SK-N-SH (cell line): ENCODE measurements at regions not wholly inside any gene's neighbourhood (a gene's known extent, or its start where the extent isn't known, plus 50 kb on each side); places are given as distances from the start of the nearest gene placed in this dataset.

ENCODE experiments used
- CTCF ChIA-PET: fragments of 300-600, 350-600 bp; formaldehyde crosslinking; extraction: SDS; loops from one replicate; lab custom pipeline; 2021; lab: Yijun Ruan, JAX
- POLR2A ChIA-PET: fragments of 350-600 bp; sonication (Branson Sonifier 250); formaldehyde crosslinking; extraction: SDS; loops from one replicate; lab custom pipeline; 2020; ENCODE audit warnings: antibody characterized with exemption, inconsistent platforms; lab: Yijun Ruan, JAX
- DNase-seq: peaks from one replicate; pipeline ENCODE4 v3.0.0; 2012
- H2AFZ ChIP-seq: fragments of 200-600 bp; sonication (generic); 2 replicates; pipeline ENCODE4 v1.8.1; 2016; ENCODE audit warnings: antibody characterized with exemption, mild to moderate bottlenecking, low read depth
- H3F3A ChIP-seq: fragments of 200-600 bp; sonication (generic); replicated peaks from 2 replicates; pipeline ENCODE3; 2016; ENCODE audit warnings: antibody characterized with exemption, mild to moderate bottlenecking; ENCODE audit not compliant: insufficient read depth
- H3K27ac ChIP-seq, 2 experiments: fragments of 200-500 bp in 1 of 2; fragments of 200-600 bp in 1 of 2; sonication (Bioruptor generic) in 1 of 2; sonication (generic), shearing (Covaris generic) in 1 of 2; 2 replicates each; pipeline versions ENCODE4 v1.5.1 to v1.6.1; 2014 to 2016; ENCODE audit warnings: low read depth in 2 of 2, inconsistent platforms in 1 of 2, low read length in 1 of 2, mild to moderate bottlenecking in 1 of 2, mixed read lengths in 1 of 2
- H3K27me3 ChIP-seq: fragments of 200-600 bp; sonication (generic), shearing (Covaris generic); 2 replicates; pipeline ENCODE4 v1.6.1; 2016; ENCODE audit warnings: mixed run types; ENCODE audit not compliant: insufficient read depth
- H3K36me3 ChIP-seq, 2 experiments: fragments of 200-500 bp in 1 of 2; fragments of 200-600 bp in 1 of 2; sonication (Bioruptor generic) in 1 of 2; sonication (generic) in 1 of 2; replicated peaks in 1 of 2; 2 replicates each; pipeline versions ENCODE3 to v1.5.1; 2014 to 2016; ENCODE audit warnings: low read length in 1 of 2, mild to moderate bottlenecking in 1 of 2; ENCODE audit not compliant: insufficient read depth in 2 of 2, control insufficient read depth in 1 of 2
- H3K4me1 ChIP-seq, 2 experiments: fragments of 200-500 bp in 1 of 2; fragments of 200-600 bp in 1 of 2; sonication (Bioruptor generic) in 1 of 2; sonication (generic), shearing (Covaris generic) in 1 of 2; 2 replicates each; pipeline versions ENCODE4 v1.5.1 to v1.6.1; 2014 to 2016; ENCODE audit warnings: low read depth in 1 of 2, low read length in 1 of 2, mixed run types in 1 of 2; ENCODE audit not compliant: insufficient read depth in 2 of 2, control insufficient read depth in 1 of 2
- H3K4me2 ChIP-seq: fragments of 200-600 bp; sonication (generic), shearing (Covaris generic); 2 replicates; pipeline ENCODE4 v1.6.1; 2017; ENCODE audit warnings: mixed run types
- H3K4me3 ChIP-seq, 2 experiments: fragments of 200-500 bp in 1 of 2; fragments of 200-600 bp in 1 of 2; sonication (Bioruptor generic) in 1 of 2; sonication (generic), shearing (Covaris generic) in 1 of 2; 2 replicates each; pipeline versions ENCODE4 v1.5.1 to v1.8.1; 2014 to 2016; ENCODE audit warnings: low read depth in 2 of 2, inconsistent platforms in 1 of 2, low read length in 1 of 2, mild to moderate bottlenecking in 1 of 2, mixed read lengths in 1 of 2, moderate library complexity in 1 of 2
- H3K79me2 ChIP-seq: fragments of 200-600 bp; sonication (generic); 2 replicates; pipeline ENCODE4 v1.8.1; 2017; ENCODE audit warnings: mild to moderate bottlenecking; ENCODE audit not compliant: insufficient read depth
- H3K9ac ChIP-seq: fragments of 200-600 bp; sonication (generic); 2 replicates; pipeline ENCODE4 v1.6.1; 2017; ENCODE audit warnings: mixed run types
- H3K9me2 ChIP-seq: fragments of 200-600 bp; sonication (generic); 2 replicates; pipeline ENCODE4 v1.6.1; 2017; ENCODE audit warnings: mixed run types
- H3K9me3 ChIP-seq: fragments of 200-600 bp; sonication (generic); 2 replicates; pipeline ENCODE4 v1.6.1; 2017; ENCODE audit warnings: mixed run types, mild to moderate bottlenecking, moderate library complexity
- H4K20me1 ChIP-seq: fragments of 200-600 bp; sonication (generic); 2 replicates; pipeline ENCODE4 v1.6.1; 2017; ENCODE audit warnings: mild to moderate bottlenecking, mixed run types; ENCODE audit not compliant: insufficient read depth
- CHD2 ChIP-seq: fragments of 150-350 bp; IDR thresholded peaks from 2 replicates; pipeline ENCODE4 v1.6.1; 2018; ENCODE audit warnings: low read length; ENCODE audit not compliant: partially characterized antibody
- EZH2phosphoT487 ChIP-seq: fragments of 200-600 bp; sonication (generic); IDR thresholded peaks from 2 replicates; pipeline ENCODE4 v1.6.1; 2017; ENCODE audit warnings: low read depth, mixed run types, mild to moderate bottlenecking, antibody characterized with exemption, moderate library complexity, borderline replicate concordance
- FOXJ3 ChIP-seq: sonication (generic); formaldehyde crosslinking; IDR thresholded peaks from 2 replicates; pipeline ENCODE4 v1.5.1; 2020; ENCODE audit warnings: mild to moderate bottlenecking, missing genetic modification reagents
- MAX ChIP-seq: IDR thresholded peaks from 2 replicates; pipeline ENCODE4 v1.4.0; 2012; ENCODE audit warnings: low read depth
- MEF2A ChIP-seq: IDR thresholded peaks from 2 replicates; pipeline ENCODE4 v1.4.0; 2012; ENCODE audit warnings: low read depth, borderline replicate concordance
- NFIC ChIP-seq: IDR thresholded peaks from 2 replicates; pipeline ENCODE4 v1.4.0; 2012; ENCODE audit warnings: borderline replicate concordance
- REST ChIP-seq: IDR thresholded peaks from 2 replicates; pipeline ENCODE4 v1.6.1; 2012; ENCODE audit warnings: mild to moderate bottlenecking, low read depth, low read length, moderate library complexity
- RXRA ChIP-seq: IDR thresholded peaks from 2 replicates; pipeline ENCODE4 v1.4.0; 2012; ENCODE audit warnings: low read depth, mild to moderate bottlenecking, borderline replicate concordance
- SMC3 ChIP-seq: IDR thresholded peaks from 2 replicates; pipeline ENCODE4 v1.6.1; 2012; ENCODE audit warnings: low read depth, low read length, improper control_type of control experiment
- TAF1 ChIP-seq: IDR thresholded peaks from 2 replicates; pipeline ENCODE4 v1.6.1; 2012; ENCODE audit warnings: low read depth, mild to moderate bottlenecking, low read length, moderate library complexity, borderline replicate concordance
- TCF12 ChIP-seq: IDR thresholded peaks from 2 replicates; pipeline ENCODE4 v1.4.0; 2012
- TEAD4 ChIP-seq: IDR thresholded peaks from 2 replicates; pipeline ENCODE4 v1.4.0; 2012; ENCODE audit warnings: mild to moderate bottlenecking, borderline replicate concordance; ENCODE audit not compliant: insufficient read depth
- USF1 ChIP-seq: IDR thresholded peaks from 2 replicates; pipeline ENCODE4 v1.4.0; 2012; ENCODE audit warnings: low read depth, borderline replicate concordance
- WGBS: methylation state at CpG from one replicate; pipeline ENCODE4 v1.1.6; 2017; ENCODE audit warnings: low lambda C conversion rate; 5-methylcytosine and 5-hydroxymethylcytosine counted together
- TF ChIP-seq, protein P1 (sequence below): IDR thresholded peaks from 2 replicates; pipeline ENCODE4; 2012

DNA sequence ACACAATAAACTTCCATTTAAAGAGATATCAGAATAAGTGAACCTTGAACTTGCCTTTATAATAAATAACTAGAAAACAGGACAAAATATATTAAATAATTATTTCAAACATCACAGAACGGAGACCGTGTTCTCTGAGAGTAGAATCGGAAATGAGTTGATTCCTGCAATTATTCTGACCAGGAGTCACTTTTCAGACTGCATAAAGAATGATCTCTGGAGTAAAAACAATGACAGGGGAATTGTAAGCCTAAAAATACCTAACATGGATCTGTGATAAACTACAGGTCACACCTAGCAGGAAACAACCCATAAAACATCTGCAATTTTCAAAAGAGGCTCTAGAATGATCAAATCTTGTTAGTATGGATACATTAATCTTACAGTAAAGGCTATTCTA, 577.5 kb upstream of the SORCS1 start:
- ChIA-PET POLR2A (no interaction called here), CTCF (no interaction called here)
- WGBS = 62% methylated on average over 3 of the region's 3 CpGs
- Histone ChIP-seq H3K79me2 (no peaks in the 10 kb centered on the region), H3K9me3 (no peaks in the 10 kb centered on the region), H3K27me3 (no peaks in the 10 kb centered on the region), H3K4me1 (peaks cover 0 to 11% of the 10 kb centered on the region in 2 experiments; a peak in 1 of 4 replicates), H3F3A (no peaks in the 10 kb centered on the region), H3K36me3 (no peaks in the 10 kb centered on the region), H3K9me2 (no peaks in the 10 kb centered on the region), H2AFZ (peak overlapping the region; percentile 90), H3K27ac (peak overlapping the region in 1 of 2 experiments; percentile 70; a peak in 2 of 4 replicates), H3K4me3 (no peak overlapping the region), H3K4me2 (no peak overlapping the region), H4K20me1 (no peaks in the 10 kb centered on the region), H3K9ac (no peak overlapping the region)
- TF ChIP-seq FOXJ3 (CRISPR knock-in tag) (no peak), MEF2A (no peak), RXRA (no peak), SMC3 (no peak), NFIC (no peak), EZH2phosphoT487 (no peak), REST (no peak)
- TF ChIP-seq, protein P1, sequence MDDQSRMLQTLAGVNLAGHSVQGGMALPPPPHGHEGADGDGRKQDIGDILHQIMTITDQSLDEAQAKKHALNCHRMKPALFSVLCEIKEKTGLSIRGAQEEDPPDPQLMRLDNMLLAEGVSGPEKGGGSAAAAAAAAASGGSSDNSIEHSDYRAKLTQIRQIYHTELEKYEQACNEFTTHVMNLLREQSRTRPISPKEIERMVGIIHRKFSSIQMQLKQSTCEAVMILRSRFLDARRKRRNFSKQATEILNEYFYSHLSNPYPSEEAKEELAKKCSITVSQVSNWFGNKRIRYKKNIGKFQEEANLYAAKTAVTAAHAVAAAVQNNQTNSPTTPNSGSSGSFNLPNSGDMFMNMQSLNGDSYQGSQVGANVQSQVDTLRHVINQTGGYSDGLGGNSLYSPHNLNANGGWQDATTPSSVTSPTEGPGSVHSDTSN = no peak
- no peak for DNase-seq

GRCh38 chr10:107740962-107741690, 576.6 kb upstream of the SORCS1 start:
- WGBS = 45% methylated on average over 4 of the region's 4 CpGs
- H3K9me3 ChIP-seq = no peaks in the 10 kb centered on the region
- peak overlapping the region; percentile 90 for H2AFZ ChIP-seq
- ChIA-PET POLR2A (no interaction called here), CTCF (no interaction called here)
- H3K36me3 ChIP-seq = no peaks in the 10 kb centered on the region
- DNase-seq = no peak
- H4K20me1 ChIP-seq = no peaks in the 10 kb centered on the region
- H3K9me2 ChIP-seq = no peaks in the 10 kb centered on the region
- TF ChIP-seq EZH2phosphoT487 (no peak), TEAD4 (no peak), TCF12 (no peak), CHD2 (no peak), USF1 (no peak), TAF1 (no peak), MAX (no peak)
- no peaks in the 10 kb centered on the region for H3K79me2 ChIP-seq
- H3K9ac ChIP-seq = peak overlapping the region; percentile 57
- no peaks in the 10 kb centered on the region for H3F3A ChIP-seq
- peaks cover 0 to 11% of the 10 kb centered on the region in 2 experiments; a peak in 1 of 4 replicates for H3K4me1 ChIP-seq
- H3K4me3 ChIP-seq = peak overlapping the region; percentile 2 to 20; a peak in 2 of 4 replicates
- H3K27me3 ChIP-seq = no peaks in the 10 kb centered on the region
- H3K27ac ChIP-seq = peak overlapping the region in 1 of 2 experiments; percentile 70; a peak in 2 of 4 replicates
- peak overlapping the region; percentile 65 for H3K4me2 ChIP-seq
